Vagina (tissue), 2 donors: ENCODE measurements at regions not wholly inside any gene's neighbourhood (a gene's known extent, or its start where the extent isn't known, plus 50 kb on each side); places are given as distances from the start of the nearest gene placed in this dataset.

ENCODE experiments used
- CTCF ChIP-seq, 3 experiments: fragments of 450-650 bp in 2 of 3; fragments of 200-600 bp in 1 of 3; sonication (generic) in 1 of 3; IDR thresholded peaks; one replicate each; pipeline ENCODE4 v1.5.1; 2017 to 2019; ENCODE audit warnings: antibody characterized with exemption in 3 of 3, mild to moderate bottlenecking in 2 of 3, moderate library complexity in 2 of 3
- POLR2A ChIP-seq, 2 donors: fragments of 450-650 bp; IDR thresholded peaks; one replicate each; pipeline ENCODE4 v1.6.1; 2017; ENCODE audit warnings: antibody characterized with exemption in 2 of 2, mild to moderate bottlenecking in 2 of 2, moderate library complexity in 2 of 2

GRCh38 chr12:131422187-131422520 lies 288.7 kb upstream of the SFSWAP start:
- TF ChIP-seq CTCF (IDR thresholded peaks at IDR 0.05) (no peak), POLR2A (IDR thresholded peaks at IDR 0.05) (no peak)
